H9 (cell line): ENCODE measurements at regions not wholly inside any gene's neighbourhood (a gene's known extent, or its start where the extent isn't known, plus 50 kb on each side); places are given as distances from the start of the nearest gene placed in this dataset.

Experiments
- DNase-seq: peaks from one replicate; pipeline ENCODE4 v3.0.0-alpha.2; 2017
- H2AFZ ChIP-seq: one replicate; pipeline ENCODE4 v1.6.1; 2013; ENCODE audit warnings: mild to moderate bottlenecking, low read length, control low read depth, moderate library complexity
- H2AK5ac ChIP-seq: 2 replicates; pipeline ENCODE4 v1.6.1; 2013; ENCODE audit warnings: low read length, control low read depth, mixed read lengths; ENCODE audit not compliant: insufficient read length
- H2BK120ac ChIP-seq: one replicate; pipeline ENCODE4 v1.6.1; 2013; ENCODE audit warnings: low read depth, mild to moderate bottlenecking, low read length, control low read depth, inconsistent platforms; ENCODE audit not compliant: poor library complexity, severe bottlenecking
- H2BK12ac ChIP-seq: 2 replicates; pipeline ENCODE4 v1.6.1; 2013; ENCODE audit warnings: low read length, control low read depth, mixed read lengths, low read depth; ENCODE audit not compliant: insufficient read length
- H2BK15ac ChIP-seq: 2 replicates; pipeline ENCODE4 v1.6.1; 2013; ENCODE audit warnings: low read depth, low read length, control low read depth
- H2BK20ac ChIP-seq: one replicate; pipeline ENCODE4 v1.6.1; 2013; ENCODE audit warnings: low read depth, mild to moderate bottlenecking, low read length, control low read depth, inconsistent platforms; ENCODE audit not compliant: poor library complexity, severe bottlenecking
- H2BK5ac ChIP-seq: 2 replicates; pipeline ENCODE4 v1.6.1; 2013; ENCODE audit warnings: low read length, control low read depth, mixed read lengths; ENCODE audit not compliant: insufficient read length
- H3K14ac ChIP-seq: 2 replicates; pipeline ENCODE4 v1.6.1; 2013; ENCODE audit warnings: low read length, control low read depth; ENCODE audit not compliant: insufficient read depth
- H3K18ac ChIP-seq: 2 replicates; pipeline ENCODE4 v1.6.1; 2013; ENCODE audit warnings: low read depth, mild to moderate bottlenecking, mixed read lengths, low read length, control low read depth; ENCODE audit not compliant: insufficient read length
- H3K23ac ChIP-seq: 2 replicates; pipeline ENCODE4 v1.6.1; 2013; ENCODE audit warnings: low read length, control low read depth, mixed read lengths, low read depth; ENCODE audit not compliant: insufficient read length
- H3K23me2 ChIP-seq: 2 replicates; pipeline ENCODE4 v1.6.1; 2013; ENCODE audit warnings: low read depth, mild to moderate bottlenecking, mixed read lengths, low read length, control low read depth; ENCODE audit not compliant: insufficient read length, poor library complexity, severe bottlenecking
- H3K27ac ChIP-seq: 2 replicates; pipeline ENCODE4 v1.5.1; 2013; ENCODE audit warnings: low read length, control low read depth, mixed read lengths, low read depth; ENCODE audit not compliant: insufficient read length
- H3K27me3 ChIP-seq: 2 replicates; pipeline ENCODE4 v1.6.1; 2013; ENCODE audit warnings: low read length, control low read depth, inconsistent platforms; ENCODE audit not compliant: insufficient read depth
- H3K4ac ChIP-seq: 2 replicates; pipeline ENCODE4 v1.6.1; 2013; ENCODE audit warnings: low read depth, mild to moderate bottlenecking, control low read depth, inconsistent platforms, low read length, moderate library complexity
- H3K4me1 ChIP-seq: 2 replicates; pipeline ENCODE4 v1.6.1; 2013; ENCODE audit warnings: low read length, control low read depth, inconsistent platforms; ENCODE audit not compliant: insufficient read depth
- H3K4me2 ChIP-seq: 2 replicates; pipeline ENCODE4 v1.6.1; 2013; ENCODE audit warnings: low read length, control low read depth, mixed read lengths; ENCODE audit not compliant: insufficient read length, insufficient read depth
- H3K56ac ChIP-seq: 2 replicates; pipeline ENCODE4 v1.6.1; 2013; ENCODE audit warnings: low read depth, mild to moderate bottlenecking, mixed read lengths, low read length, control low read depth; ENCODE audit not compliant: insufficient read length
- H3K79me1 ChIP-seq: 2 replicates; pipeline ENCODE4 v1.6.1; 2013; ENCODE audit warnings: low read depth, mild to moderate bottlenecking, moderate library complexity, low read length, control low read depth, inconsistent platforms; ENCODE audit not compliant: insufficient read depth, poor library complexity, severe bottlenecking
- H3K79me2 ChIP-seq: 2 replicates; pipeline ENCODE4 v1.6.1; 2013; ENCODE audit warnings: low read length, control low read depth, inconsistent platforms; ENCODE audit not compliant: insufficient read depth
- H3K9ac ChIP-seq: 2 replicates; pipeline ENCODE4 v1.6.1; 2013; ENCODE audit warnings: low read length, control low read depth, mixed read lengths; ENCODE audit not compliant: insufficient read length; ENCODE audit errors: extremely low read depth
- H3K9me3 ChIP-seq: one replicate; pipeline ENCODE4 v1.6.1; 2013; ENCODE audit warnings: low read depth, low read length, inconsistent platforms; ENCODE audit not compliant: control insufficient read depth
- H3T11ph ChIP-seq: one replicate; pipeline ENCODE4 v1.6.1; 2013; ENCODE audit warnings: mild to moderate bottlenecking, low read length, control low read depth, inconsistent platforms
- H4K20me1 ChIP-seq: one replicate; pipeline ENCODE4 v1.6.1; 2013; ENCODE audit not compliant: control insufficient read depth, insufficient read length, insufficient read depth
- H4K5ac ChIP-seq: 2 replicates; pipeline ENCODE4 v1.6.1; 2013; ENCODE audit warnings: low read depth, mild to moderate bottlenecking, mixed read lengths, low read length, control low read depth; ENCODE audit not compliant: insufficient read length
- H4K8ac ChIP-seq: replicated peaks from 2 replicates; pipeline ENCODE4 v1.6.1; 2013; ENCODE audit warnings: low read length, control low read depth, mixed read lengths, low read depth; ENCODE audit not compliant: insufficient read length
- H4K91ac ChIP-seq: 2 replicates; pipeline ENCODE4 v1.6.1; 2013; ENCODE audit warnings: low read depth, mild to moderate bottlenecking, moderate library complexity, mixed read lengths, low read length, control low read depth; ENCODE audit not compliant: insufficient read length
- H3K27ac Mint-ChIP-seq, 3 experiments: 2 replicates in 2 of 3; 3 replicates in 1 of 3; pipeline ENCODE4 v1.8.0; 2020 to 2021; ENCODE audit warnings: mixed read lengths in 3 of 3, mild to moderate bottlenecking in 1 of 3, moderate library complexity in 1 of 3
- H3K27me3 Mint-ChIP-seq: 2 replicates; pipeline ENCODE4 v1.8.0; 2021; ENCODE audit warnings: low read depth, mild to moderate bottlenecking, moderate library complexity, mixed read lengths
- H3K36me3 Mint-ChIP-seq, 3 experiments: 2 replicates in 2 of 3; 3 replicates in 1 of 3; pipeline ENCODE4 v1.8.0; 2020 to 2021; ENCODE audit warnings: low read depth in 3 of 3, mixed read lengths in 3 of 3; ENCODE audit not compliant: insufficient read depth in 1 of 3
- H3K4me1 Mint-ChIP-seq, 2 experiments: 2 replicates each; pipeline ENCODE4 v1.8.0; 2020; ENCODE audit warnings: mixed read lengths in 2 of 2
- H3K4me3 Mint-ChIP-seq, 2 experiments: 2 replicates in 1 of 2; 3 replicates in 1 of 2; pipeline ENCODE4 v1.8.0; 2020 to 2021; ENCODE audit warnings: mild to moderate bottlenecking in 2 of 2, mixed read lengths in 2 of 2, moderate library complexity in 1 of 2
- H3K9me3 Mint-ChIP-seq, 2 experiments: 2 replicates in 1 of 2; 3 replicates in 1 of 2; pipeline ENCODE4 v1.8.0; 2020; ENCODE audit warnings: mild to moderate bottlenecking in 2 of 2, mixed read lengths in 2 of 2, moderate library complexity in 1 of 2
- TF ChIP-seq, protein P1 (sequence below): fragments of 200-600 bp; sonication (generic); conservative IDR thresholded peaks from 3 replicates; pipeline ENCODE4 v1.8.0; 2021; ENCODE audit warnings: antibody characterized with exemption, mild to moderate bottlenecking

DNA sequence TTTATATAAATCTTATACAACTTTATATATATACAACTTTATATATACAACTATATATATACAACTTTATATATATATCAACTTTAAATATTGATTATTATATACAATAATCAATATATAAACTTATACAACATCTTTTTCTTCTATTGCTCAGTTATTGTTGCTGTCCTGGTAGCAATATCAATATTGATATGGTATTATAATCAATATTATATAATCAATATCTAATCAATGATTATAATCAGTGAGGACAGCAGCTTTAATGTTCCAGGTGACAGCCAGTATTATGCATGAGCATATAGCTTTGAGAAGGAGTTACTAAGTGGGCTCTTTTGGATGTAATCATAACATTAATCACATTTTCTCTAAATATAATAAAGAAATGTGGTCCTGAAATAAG is 242.3 kb upstream of the SOX11 start:
- H3K23ac ChIP-seq, result no peak overlapping the region

More for the DNA sequence above, 242.3 kb upstream of the SOX11 start:
- Mint-ChIP-seq H3K4me1 (peaks cover 9% of the 10 kb centered on the region in 2 experiments), H3K4me3 (no peak overlapping the region), H3K9me3 (no peaks in the 10 kb centered on the region), H3K36me3 (no peaks in the 10 kb centered on the region), H3K27ac (no peak overlapping the region), H3K27me3 (peaks cover 2% of the 10 kb centered on the region; the same call in 1 of the 2 replicates)
- Histone ChIP-seq H2BK15ac (no peak overlapping the region), H3K14ac (no peak overlapping the region), H3K18ac (no peak overlapping the region), H2AFZ (no peak overlapping the region), H2BK20ac (no peak overlapping the region), H3K56ac (no peak overlapping the region), H3K23me2 (no peaks in the 10 kb centered on the region), H4K91ac (no peak overlapping the region), H2BK120ac (no peak overlapping the region), H4K20me1 (no peaks in the 10 kb centered on the region), H3T11ph (no peak overlapping the region), H4K8ac (no peak overlapping the region), H3K4me2 (no peak overlapping the region), H3K4me1 (peaks cover 3% of the 10 kb centered on the region; the same call in 1 of the 2 replicates), H3K79me1 (no peaks in the 10 kb centered on the region), H3K4ac (no peak overlapping the region), H3K9ac (no peak overlapping the region), H2AK5ac (no peak overlapping the region), H3K9me3 (no peaks in the 10 kb centered on the region), H3K27me3 (no peaks in the 10 kb centered on the region), H2BK12ac (no peak overlapping the region), H2BK5ac (no peak overlapping the region), H4K5ac (no peak overlapping the region), H3K79me2 (no peaks in the 10 kb centered on the region), H3K27ac (no peak overlapping the region)
- TF ChIP-seq, protein P1, sequence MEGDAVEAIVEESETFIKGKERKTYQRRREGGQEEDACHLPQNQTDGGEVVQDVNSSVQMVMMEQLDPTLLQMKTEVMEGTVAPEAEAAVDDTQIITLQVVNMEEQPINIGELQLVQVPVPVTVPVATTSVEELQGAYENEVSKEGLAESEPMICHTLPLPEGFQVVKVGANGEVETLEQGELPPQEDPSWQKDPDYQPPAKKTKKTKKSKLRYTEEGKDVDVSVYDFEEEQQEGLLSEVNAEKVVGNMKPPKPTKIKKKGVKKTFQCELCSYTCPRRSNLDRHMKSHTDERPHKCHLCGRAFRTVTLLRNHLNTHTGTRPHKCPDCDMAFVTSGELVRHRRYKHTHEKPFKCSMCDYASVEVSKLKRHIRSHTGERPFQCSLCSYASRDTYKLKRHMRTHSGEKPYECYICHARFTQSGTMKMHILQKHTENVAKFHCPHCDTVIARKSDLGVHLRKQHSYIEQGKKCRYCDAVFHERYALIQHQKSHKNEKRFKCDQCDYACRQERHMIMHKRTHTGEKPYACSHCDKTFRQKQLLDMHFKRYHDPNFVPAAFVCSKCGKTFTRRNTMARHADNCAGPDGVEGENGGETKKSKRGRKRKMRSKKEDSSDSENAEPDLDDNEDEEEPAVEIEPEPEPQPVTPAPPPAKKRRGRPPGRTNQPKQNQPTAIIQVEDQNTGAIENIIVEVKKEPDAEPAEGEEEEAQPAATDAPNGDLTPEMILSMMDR, result no peak
- DNase-seq, result no peak
